Progenitor cell of endocrine pancreas (in vitro differentiated cells): ENCODE measurements at regions not wholly inside any gene's neighbourhood (a gene's known extent, or its start where the extent isn't known, plus 50 kb on each side); places are given as distances from the start of the nearest gene placed in this dataset.

Experiments used
- DNase-seq: peaks from one replicate; pipeline ENCODE4 v3.0.0; 2021; ENCODE audit warnings: low spot score; ENCODE audit not compliant: unreplicated experiment
- H3K27ac Mint-ChIP-seq: 2 replicates; pipeline ENCODE4 v1.8.0; 2021; ENCODE audit warnings: mild to moderate bottlenecking, moderate library complexity, mixed read lengths
- H3K27me3 Mint-ChIP-seq: 2 replicates; pipeline ENCODE4 v1.8.0; 2021; ENCODE audit warnings: mixed read lengths
- H3K36me3 Mint-ChIP-seq: 2 replicates; pipeline ENCODE4 v1.8.0; 2022; ENCODE audit warnings: mixed read lengths; ENCODE audit not compliant: insufficient read depth
- H3K4me1 Mint-ChIP-seq: 2 replicates; pipeline ENCODE4 v1.8.0; 2021; ENCODE audit warnings: low read depth, mixed read lengths
- H3K4me3 Mint-ChIP-seq: 2 replicates; pipeline ENCODE4 v1.8.0; 2021; ENCODE audit warnings: low read depth, mild to moderate bottlenecking, moderate library complexity, mixed read lengths
- H3K9me3 Mint-ChIP-seq: 2 replicates; pipeline ENCODE4 v1.8.0; 2021; ENCODE audit warnings: low read depth, mixed read lengths
- CTCF ChIP-seq: fragments of 200-600 bp; sonication (generic); IDR thresholded peaks from one replicate; pipeline ENCODE4 v1.5.0; 2021; ENCODE audit warnings: antibody characterized with exemption, mild to moderate bottlenecking; ENCODE audit not compliant: unreplicated experiment

- H3K4me3 Mint-ChIP-seq = no peak overlapping the region
- peaks cover 36% of the 10 kb centered on the region for H3K27me3 Mint-ChIP-seq
- H3K9me3 Mint-ChIP-seq = no peaks in the 10 kb centered on the region
- no peaks in the 10 kb centered on the region for H3K4me1 Mint-ChIP-seq
- TF ChIP-seq CTCF = no peak
- DNase-seq = no peak
- no peaks in the 10 kb centered on the region for H3K36me3 Mint-ChIP-seq
- peak overlapping the region; percentile 46 for H3K27ac Mint-ChIP-seq
Observed at GRCh38 chr6:1059596-1059995, 252.3 kb upstream of the FOXQ1 start.

- no peaks in the 10 kb centered on the region for H3K36me3 Mint-ChIP-seq
- no peak for DNase-seq
- H3K27ac Mint-ChIP-seq = no peak overlapping the region
- no peak for TF ChIP-seq CTCF
- peaks cover 19% of the 10 kb centered on the region for H3K27me3 Mint-ChIP-seq
- no peak overlapping the region for H3K4me3 Mint-ChIP-seq
- H3K9me3 Mint-ChIP-seq = no peaks in the 10 kb centered on the region
- H3K4me1 Mint-ChIP-seq = no peaks in the 10 kb centered on the region
Observed at GRCh38 chr6:1057490-1058135, 254.3 kb upstream of the FOXQ1 start.

DNA sequence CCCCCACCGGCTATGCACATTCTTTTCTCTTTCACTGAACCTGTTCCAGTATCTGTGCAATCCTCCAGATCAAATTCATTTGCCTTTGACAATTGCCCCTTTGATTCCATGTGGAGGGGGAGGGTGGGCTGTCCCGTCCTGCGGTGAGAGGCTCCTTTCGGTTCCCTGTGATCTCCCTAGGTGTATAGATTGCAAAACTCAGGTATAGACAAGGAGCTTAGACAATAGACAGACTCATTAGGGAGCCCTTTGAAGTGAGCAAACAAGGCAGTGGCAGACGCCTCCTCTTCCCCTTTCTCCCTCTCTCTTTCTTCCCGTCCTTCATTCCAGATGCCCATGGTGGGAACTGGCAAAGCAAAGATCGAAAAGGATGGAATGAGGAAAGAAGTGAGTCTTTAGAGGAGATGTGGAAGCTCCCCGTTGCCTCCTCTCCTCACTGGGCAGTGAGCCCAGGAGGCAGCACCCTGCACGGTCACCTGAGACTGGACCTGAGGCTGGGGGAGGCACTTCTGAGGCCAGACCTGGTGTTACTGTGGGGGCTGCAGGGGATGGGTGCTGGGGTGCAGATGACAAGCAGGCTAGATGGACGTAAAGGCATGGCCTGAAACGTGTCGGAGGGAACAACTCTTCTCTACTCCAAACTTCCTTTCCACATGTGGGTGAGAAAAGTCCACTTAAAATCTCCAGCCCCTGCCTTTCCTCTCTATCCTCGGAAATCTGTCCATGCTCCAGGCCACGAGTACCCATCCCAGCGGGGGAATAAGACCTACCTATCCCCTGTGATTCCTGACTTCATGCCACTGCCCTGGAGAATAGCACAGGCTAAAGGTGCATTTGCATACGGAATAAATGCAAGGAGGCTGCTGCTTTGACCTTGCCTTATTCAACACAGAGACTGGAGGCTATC, 256.6 kb upstream of the FOXQ1 start:
- Mint-ChIP-seq H3K27ac (no peak overlapping the region), H3K36me3 (peaks cover 2% of the 10 kb centered on the region), H3K9me3 (peaks cover 4% of the 10 kb centered on the region), H3K27me3 (peaks cover 14% of the 10 kb centered on the region), H3K4me3 (no peak overlapping the region), H3K4me1 (peaks cover under 1% of the 10 kb centered on the region)
- no peak for DNase-seq
- TF ChIP-seq CTCF = no peak

DNA sequence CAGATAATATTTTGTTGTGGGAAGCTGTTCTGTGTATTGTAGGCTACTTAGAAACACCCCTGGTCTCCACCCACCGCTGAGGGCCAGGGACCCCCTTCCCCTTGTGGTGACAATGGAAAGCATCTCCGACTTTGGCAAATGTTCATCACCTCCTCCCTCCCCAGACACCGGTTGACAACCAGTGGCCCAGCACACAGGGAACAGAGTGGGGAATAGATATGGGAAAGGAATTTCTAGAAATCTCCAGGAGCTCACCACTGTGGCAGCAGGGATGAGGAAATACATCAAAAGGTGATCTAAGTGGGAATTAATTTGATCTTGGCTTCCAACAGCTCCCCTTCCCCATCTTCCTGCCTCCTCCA, 257.3 kb upstream of the FOXQ1 start:
- Mint-ChIP-seq H3K4me1 (peaks cover 7% of the 10 kb centered on the region), H3K36me3 (peaks cover 2% of the 10 kb centered on the region), H3K9me3 (peaks cover 6% of the 10 kb centered on the region), H3K27me3 (peaks cover 8% of the 10 kb centered on the region), H3K27ac (no peak overlapping the region), H3K4me3 (no peak overlapping the region)
- no peak for TF ChIP-seq CTCF
- DNase-seq = no peak

DNA sequence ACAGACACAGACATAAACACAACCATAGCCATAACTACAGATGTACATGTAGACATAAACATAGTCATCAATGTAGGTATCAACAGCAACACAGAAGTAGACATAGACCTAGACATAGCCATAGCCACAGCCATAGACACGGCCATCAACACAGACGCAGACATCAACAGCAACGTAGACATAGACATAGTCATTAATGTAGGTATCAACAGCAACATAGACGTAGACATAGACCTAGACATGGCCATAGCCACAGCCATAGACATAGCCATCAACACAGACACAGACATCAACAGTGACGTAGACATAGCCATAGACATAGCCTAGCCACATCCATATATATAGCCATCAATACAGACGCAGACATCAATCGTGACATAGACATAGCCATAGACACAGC, 258.3 kb upstream of the FOXQ1 start:
- TF ChIP-seq CTCF = no peak
- Mint-ChIP-seq H3K9me3 (peaks cover 6% of the 10 kb centered on the region), H3K4me3 (no peak overlapping the region), H3K4me1 (peaks cover 16% of the 10 kb centered on the region), H3K36me3 (peaks cover 2% of the 10 kb centered on the region), H3K27me3 (peaks cover 6% of the 10 kb centered on the region), H3K27ac (no peak overlapping the region)
- no peak for DNase-seq
